HG03135 (cell line): ENCODE measurements at regions not wholly inside any gene's neighbourhood (a gene's known extent, or its start where the extent isn't known, plus 50 kb on each side); places are given as distances from the start of the nearest gene placed in this dataset.
"Not testable (repeated sequence)": the region's sequence is repeated elsewhere in the genome, so short reads cannot be mapped to it uniquely, and the experiment has no call there.

Experiments used
- ATAC-seq: cut with Tn5 transposase; IDR thresholded peaks from one replicate; pipeline ENCODE4 v1.9.1; 2021; ENCODE audit warnings: mild to moderate bottlenecking, moderate library complexity; ENCODE audit not compliant: unreplicated experiment

DNA sequence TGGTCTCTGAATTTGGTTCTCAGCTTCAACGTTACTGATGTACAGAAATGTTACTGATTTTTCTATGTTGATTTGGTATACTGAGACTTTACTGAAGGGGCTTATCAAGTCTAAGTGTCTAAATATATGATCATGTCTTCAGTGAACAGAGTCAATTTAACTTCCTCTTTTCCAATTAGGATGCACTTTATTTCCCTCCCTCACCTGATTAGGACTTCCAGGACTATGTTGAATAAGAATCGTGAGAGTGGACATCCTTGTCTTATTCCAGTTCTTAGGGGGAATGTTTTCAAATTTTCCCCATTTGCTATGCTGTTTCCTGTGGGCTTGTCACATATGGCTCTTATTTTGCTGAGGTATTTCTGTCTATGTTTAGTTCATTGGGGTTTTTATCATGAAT is 349.5 kb downstream of the PRR16 start:
- ATAC-seq = no peak

GRCh38 chr5:120817044-120817985 is 353.2 kb downstream of the PRR16 start:
- no peak for ATAC-seq

GRCh38 chr5:120818128-120818527 is 354.0 kb downstream of the PRR16 start:
- no peak for ATAC-seq

DNA sequence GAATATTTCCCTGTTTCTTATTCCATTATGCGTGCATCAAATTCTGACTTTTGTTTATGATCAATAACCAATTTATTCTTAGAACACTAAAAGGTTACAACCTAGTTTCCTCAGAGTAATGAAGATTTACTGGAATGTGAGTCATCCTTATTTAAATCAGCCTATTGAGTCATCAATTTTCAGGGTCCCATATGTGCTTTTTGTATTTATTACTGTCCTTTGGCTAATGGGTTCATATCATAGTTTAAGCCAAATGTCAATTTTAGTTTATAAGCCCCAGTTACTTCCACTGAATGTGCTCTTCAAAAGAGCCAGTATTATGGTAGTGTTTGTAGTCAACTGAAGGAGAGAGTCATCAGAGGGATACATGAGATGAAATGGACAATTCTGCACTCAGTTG is 359.2 kb downstream of the PRR16 start:
- ATAC-seq = no peak

DNA sequence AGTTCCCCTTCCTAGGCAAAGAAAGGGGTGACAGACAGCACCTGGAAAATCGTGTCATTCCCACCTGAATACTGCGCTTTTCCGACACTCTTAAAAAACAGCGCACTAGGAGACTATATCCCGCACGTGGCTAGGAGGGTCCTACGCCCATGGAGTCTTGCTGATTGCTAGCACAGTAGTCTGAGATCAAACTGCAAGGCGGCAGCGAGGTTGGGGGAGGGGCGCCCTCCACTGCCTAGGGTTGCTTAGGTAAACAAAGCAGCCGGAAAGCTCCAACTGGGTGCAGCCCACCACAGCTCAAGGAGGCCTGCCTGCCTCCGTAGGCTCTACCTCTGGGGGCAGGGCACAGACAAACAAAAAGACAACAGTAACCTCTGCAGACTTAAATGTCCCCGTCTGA is 367.5 kb downstream of the PRR16 start:
- ATAC-seq = not testable (repeated sequence)

- ATAC-seq = no peak
Measured at GRCh38 chr5:120841830-120842229, 377.7 kb downstream of the PRR16 start.

- ATAC-seq = no peak
Measured at GRCh38 chr5:120843390-120843980, 379.4 kb downstream of the PRR16 start.

GRCh38 chr5:120848883-120849282 is 384.8 kb downstream of the PRR16 start:
- ATAC-seq = no peak

DNA sequence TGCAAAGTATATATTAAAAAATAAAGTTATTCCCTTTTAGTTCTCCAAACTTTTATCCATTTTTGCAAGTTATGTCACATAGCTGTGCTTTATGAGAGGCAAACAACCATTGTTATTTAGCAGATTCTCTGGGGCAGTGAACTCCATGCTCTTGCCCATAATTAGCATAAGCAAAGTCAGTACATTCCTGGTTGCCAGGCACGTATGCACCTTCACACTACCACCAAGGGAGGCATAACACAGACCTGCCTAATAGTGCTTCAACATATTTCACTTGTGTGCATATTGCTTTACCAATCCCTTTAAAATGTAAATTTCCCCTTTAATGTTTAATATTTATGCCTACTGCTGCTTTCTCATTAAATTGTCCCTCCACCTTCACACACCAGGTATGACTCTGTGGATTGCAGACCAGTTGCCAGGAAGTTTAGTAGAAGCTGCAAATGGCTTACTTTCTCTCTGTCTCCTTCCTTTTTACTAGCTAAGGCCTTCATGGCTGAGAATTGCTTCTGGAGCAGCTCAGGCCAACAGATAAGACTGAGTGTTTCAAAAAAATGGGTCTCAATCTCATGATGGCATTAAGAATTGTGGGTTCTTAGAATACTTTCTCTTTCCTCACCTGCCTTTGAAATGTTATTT is 388.2 kb downstream of the PRR16 start:
- no peak for ATAC-seq

GRCh38 chr5:120866997-120867396 is 402.9 kb downstream of the PRR16 start:
- ATAC-seq = no peak

- ATAC-seq = no peak
Measured at GRCh38 chr5:120869831-120870230, 405.7 kb downstream of the PRR16 start.

DNA sequence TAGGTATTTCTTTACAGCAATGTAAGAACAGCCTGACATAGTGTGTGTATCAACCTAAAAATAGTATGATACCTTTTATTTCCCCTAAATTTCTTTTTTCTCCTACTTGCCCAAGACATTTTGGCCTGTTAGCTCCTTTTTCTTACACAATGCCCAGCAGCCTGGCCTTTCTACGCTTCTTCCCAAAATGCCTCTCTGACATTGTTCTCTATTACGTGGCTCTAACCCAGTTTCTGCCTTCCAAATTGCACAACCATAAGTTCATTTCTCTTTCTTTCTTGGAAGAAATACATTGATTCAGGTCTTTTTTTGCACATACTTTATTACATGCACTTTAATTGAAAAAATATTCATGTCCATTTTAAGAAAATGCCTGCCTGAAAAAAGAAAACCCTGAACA is 408.2 kb downstream of the PRR16 start:
- no peak for ATAC-seq

GRCh38 chr5:120873083-120873482 is 409.0 kb downstream of the PRR16 start:
- ATAC-seq = no peak

GRCh38 chr5:120874081-120874862 is 410.2 kb downstream of the PRR16 start:
- ATAC-seq = no peak

- ATAC-seq = no peak
Measured at GRCh38 chr5:120882038-120882775, 418.1 kb downstream of the PRR16 start.

DNA sequence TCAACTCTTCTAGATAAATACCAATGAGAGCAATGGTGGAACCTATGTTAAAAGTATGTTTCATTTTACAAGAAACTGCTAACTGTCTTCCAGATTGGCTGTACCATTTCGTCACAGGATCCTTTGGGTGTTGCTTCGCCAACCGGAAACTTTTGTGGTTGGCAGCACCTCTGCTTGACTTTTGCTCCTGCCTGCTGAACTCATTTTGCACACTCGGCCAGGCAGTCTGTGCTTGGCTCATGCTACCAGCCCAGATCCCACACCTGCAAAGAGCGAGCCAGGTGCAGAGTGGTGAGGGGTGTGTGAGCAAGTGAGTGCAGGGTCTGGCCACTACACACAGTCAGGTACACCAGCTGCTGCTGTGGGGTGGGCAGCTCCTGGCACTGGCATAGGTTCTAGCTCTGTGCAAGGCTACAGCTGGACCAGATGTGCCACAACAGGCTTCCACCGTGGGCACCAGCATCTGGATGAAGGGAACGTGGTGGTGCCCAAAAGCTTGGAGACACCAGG is 422.3 kb downstream of the PRR16 start:
- ATAC-seq = no peak

DNA sequence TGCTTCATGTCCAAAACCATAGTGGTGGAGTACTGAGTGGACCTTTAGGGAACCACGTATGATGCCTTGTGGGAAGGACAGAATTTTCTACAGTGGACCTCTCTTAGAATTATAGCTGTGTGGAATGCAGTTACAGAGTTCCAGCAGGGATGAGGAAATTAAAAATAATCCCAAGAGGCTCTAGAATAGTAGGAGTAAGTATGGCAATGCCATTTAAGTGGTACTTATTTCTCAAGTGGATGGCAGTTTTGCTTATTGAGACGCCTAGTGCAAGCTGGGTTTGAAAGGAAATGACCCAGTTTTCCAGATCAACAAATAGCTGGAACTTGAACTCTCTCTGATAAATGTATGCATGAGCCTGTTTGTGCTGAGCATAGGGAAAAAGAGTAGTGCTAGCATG is 431.6 kb downstream of the PRR16 start:
- no peak for ATAC-seq

DNA sequence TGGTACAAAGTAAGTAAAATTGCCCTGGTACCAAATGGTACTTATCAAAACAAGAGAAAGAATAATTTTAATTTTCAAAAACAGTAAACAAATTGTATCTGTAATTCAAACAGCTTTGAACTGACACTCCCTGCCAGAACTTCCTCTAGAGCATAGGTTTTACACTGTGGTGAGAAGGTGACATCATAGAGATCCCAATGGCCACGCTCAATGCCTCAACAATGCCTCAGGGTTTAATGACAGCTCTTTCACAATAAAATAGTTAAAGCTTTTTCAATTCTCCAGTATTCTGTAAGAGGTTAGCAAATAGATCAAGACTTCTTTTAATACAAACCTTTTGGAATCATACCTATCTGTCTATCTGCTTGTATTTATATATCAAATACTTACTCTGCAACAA is 437.1 kb downstream of the PRR16 start:
- no peak for ATAC-seq

DNA sequence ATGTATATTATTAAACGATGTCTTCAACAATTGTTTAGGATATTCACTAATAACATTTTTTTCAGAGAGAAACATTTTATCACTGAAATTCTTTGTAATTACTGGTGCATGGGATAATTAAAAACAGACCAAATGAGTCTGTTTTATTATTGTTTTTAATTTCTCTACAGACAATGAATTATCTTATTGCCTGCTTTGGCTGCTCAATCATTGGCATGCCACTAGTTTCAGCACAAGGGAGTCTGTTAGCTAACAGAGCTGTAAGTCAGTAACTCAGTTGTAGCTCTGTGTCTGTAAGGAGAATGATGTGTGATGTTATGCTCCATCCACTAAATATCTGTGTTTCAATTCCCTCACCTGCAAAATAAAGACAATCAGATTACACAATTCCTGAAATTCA is 443.9 kb downstream of the PRR16 start:
- no peak for ATAC-seq

- ATAC-seq = no peak
Measured at GRCh38 chr5:120910629-120911028, 446.5 kb downstream of the PRR16 start.
